ENCODE measurements at regions not wholly inside any gene's neighbourhood (a gene's known extent, or its start where the extent isn't known, plus 50 kb on each side); places are given as distances from the start of the nearest gene placed in this dataset.
A peak's percentile ranks its signal among the peaks of the same experiment; 100 is the strongest.
"Not testable (repeated sequence)": the region's sequence is repeated elsewhere in the genome, so short reads cannot be mapped to it uniquely, and the experiment has no call there.

DNA sequence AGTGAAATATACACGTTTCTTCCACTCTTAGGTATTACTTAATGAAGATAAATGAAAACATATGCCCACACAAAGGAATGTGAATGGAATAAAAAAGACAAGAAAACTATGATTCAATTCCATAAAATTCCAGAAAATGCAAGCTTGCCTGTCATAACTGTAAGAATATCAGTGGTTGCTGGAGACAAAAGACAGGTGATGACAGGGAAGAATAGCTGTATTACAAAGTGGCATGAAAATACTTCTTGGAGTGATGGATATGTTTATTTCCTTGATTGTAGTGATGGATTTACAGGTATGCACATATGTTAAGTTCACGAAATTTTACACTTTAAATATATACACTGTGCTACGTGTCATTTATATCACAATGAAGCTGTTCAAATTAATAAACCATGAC lies 553.3 kb downstream of the HTR1A start:
- intact Hi-C loops (cut with DNase I, micrococcal nuclease), result no loop called here
- DNase-seq, result no peak
- ATAC-seq, result no peak

GRCh38 chr5:63401436-63402046 lies 560.7 kb downstream of the HTR1A start:
- DNase-seq, result peak in 1 of 2 donors; percentile 54
- peak; percentile 63 for ATAC-seq
- intact Hi-C loops (cut with DNase I, micrococcal nuclease), result no loop called here

- no peak for ATAC-seq
- DNase-seq, result no peak
- intact Hi-C loops (cut with DNase I, micrococcal nuclease), result no loop called here
These were observed 562.2 kb downstream of the HTR1A start for GRCh38 chr5:63400079-63400478.

DNA sequence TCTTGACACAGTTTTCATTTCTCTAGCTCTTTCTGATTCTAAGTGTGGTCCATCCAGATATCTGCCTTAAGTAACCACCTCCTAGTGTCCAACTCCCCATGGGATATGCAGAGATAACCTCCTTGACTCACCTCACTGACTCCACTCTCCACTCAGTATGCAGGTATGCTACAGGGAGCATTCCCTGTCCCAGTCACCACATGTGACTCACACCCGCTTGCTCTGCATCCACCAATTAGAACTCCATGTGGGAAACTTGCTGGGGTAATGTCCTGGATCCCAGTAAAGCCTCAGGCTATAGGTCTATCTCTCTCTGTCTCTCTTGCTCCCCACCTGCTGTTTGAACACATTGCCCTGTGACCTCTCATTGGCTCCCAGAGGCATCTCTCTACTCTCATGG lies 563.9 kb downstream of the HTR1A start:
- ATAC-seq, result no peak
- intact Hi-C loops (cut with DNase I, micrococcal nuclease), result no loop called here
- DNase-seq, result no peak

DNA sequence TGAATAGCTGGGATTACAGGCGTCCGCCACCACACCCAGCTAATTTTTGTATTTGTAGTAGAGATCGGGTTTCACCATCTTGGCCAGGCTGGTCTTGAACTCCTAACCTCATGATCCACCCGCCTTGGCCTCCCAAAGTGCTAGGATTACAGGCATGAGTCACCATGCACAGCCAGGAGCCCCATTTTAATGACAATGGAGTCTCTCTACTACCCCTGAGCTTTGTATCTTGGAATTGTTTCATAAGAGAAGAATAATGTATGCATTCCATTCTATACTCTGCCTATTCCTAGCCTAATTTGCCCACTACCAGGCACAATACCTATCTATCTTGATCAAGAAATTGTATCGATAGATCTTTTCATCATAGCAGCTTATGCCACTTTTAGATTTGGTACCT lies 574.1 kb downstream of the HTR1A start:
- DNase-seq; ATAC-seq; intact Hi-C loops (cut with DNase I, micrococcal nuclease): not testable (repeated sequence)

DNA sequence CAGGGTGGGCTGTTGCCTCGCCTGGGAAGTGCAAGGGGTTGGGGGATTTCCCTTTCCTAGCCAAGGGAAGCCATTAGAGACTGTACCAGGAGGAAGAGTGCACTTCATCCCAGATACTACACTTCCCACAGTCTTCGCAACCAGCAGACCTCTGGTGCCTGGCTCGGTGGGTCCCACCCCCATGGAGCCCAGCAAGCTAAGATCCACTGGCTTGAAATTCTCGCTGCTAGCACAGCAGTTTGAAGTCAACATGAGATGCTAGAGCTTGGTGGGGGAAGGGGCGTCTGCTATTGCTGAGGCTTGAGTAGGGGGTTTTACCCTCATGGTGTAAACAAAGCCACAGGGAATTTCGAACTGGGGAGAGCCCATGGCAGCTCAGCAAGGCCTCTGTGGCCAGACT lies 586.4 kb downstream of the HTR1A start:
- intact Hi-C loops (cut with DNase I, micrococcal nuclease), result no loop called here
- ATAC-seq (no peak), DNase-seq (no peak)

DNA sequence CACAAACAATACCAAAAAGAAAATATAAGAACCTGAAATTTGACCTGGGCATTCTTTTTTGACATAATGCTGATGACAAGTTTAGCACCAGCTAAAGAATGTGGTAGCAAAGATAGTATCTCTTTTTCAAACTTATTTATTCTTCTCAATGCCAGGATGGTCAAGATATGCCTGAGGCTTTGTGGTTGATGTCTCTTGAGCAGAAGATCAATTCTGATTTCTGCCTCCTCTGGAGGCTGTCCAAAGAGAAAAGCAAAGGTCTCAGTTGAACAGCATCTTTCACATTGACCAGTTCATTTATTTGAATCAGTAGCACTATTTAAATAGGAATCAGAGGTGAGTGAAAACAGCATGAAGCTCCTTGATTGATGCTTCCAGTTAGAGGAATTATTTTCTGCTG lies 588.2 kb downstream of the HTR1A start:
- intact Hi-C loops (cut with DNase I, micrococcal nuclease), result no loop called here
- ATAC-seq, result no peak
- no peak for DNase-seq

DNA sequence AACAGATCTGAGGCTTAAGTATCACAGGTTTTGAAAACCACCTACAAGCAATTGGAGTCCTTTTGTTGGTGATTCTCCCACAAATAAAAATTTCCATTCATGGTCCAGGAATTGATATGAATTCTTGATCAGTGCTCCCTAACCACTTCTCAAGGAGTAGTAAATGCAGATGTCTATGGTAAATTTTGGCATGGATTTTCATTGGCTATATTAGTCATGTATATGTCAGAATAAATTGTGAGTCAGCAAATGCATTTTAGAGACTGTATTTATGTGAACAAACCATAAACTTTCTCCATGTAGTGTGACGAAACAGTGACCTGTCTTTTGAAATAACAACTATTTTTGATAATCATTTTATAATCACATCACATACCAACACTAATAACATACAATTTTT lies 611.1 kb downstream of the HTR1A start:
- ATAC-seq (no peak), DNase-seq (no peak)
- intact Hi-C loops (cut with DNase I, micrococcal nuclease), result no loop called here

- DNase-seq (no peak), ATAC-seq (no peak)
- intact Hi-C loops (cut with DNase I, micrococcal nuclease), result no loop called here
These were observed 615.8 kb downstream of the HTR1A start for GRCh38 chr5:63346451-63346850.

GRCh38 chr5:63341442-63341841 lies 620.8 kb downstream of the HTR1A start:
- intact Hi-C loops (cut with DNase I, micrococcal nuclease), result no loop called here
- no peak for DNase-seq
- ATAC-seq, result no peak

- intact Hi-C loops (cut with DNase I, micrococcal nuclease), result no loop called here
- ATAC-seq (no peak), DNase-seq (no peak)
These were observed 638.3 kb downstream of the HTR1A start for GRCh38 chr5:63323926-63324325.

GRCh38 chr5:63314551-63314950 lies 647.7 kb downstream of the HTR1A start:
- no peak for DNase-seq
- intact Hi-C loops (cut with DNase I, micrococcal nuclease), result no loop called here
- no peak for ATAC-seq

DNA sequence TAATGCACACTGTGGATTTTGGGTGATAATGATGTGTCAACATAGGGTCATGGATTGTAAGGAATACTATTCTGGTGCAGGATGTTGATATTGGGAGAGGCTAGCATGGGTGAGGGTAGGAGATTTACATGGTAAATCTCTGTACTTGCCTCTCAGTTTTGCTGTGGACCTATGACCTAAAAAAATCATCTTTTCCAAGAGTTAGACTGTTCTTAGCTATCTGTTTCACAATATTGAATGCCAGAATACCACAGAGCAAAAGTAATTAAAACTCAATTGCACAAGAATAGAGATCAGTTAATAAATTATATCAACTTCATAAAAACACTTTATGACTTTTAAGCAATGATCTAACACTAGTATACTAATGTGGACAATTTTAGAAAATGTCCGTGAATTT lies 651.6 kb downstream of the HTR1A start:
- intact Hi-C loops (cut with DNase I, micrococcal nuclease), result no loop called here
- DNase-seq (no peak), ATAC-seq (no peak)

- no peak for DNase-seq
- no peak for ATAC-seq
- intact Hi-C loops (cut with DNase I, micrococcal nuclease), result no loop called here
These were observed 655.3 kb downstream of the HTR1A start for GRCh38 chr5:63306909-63307308.

DNA sequence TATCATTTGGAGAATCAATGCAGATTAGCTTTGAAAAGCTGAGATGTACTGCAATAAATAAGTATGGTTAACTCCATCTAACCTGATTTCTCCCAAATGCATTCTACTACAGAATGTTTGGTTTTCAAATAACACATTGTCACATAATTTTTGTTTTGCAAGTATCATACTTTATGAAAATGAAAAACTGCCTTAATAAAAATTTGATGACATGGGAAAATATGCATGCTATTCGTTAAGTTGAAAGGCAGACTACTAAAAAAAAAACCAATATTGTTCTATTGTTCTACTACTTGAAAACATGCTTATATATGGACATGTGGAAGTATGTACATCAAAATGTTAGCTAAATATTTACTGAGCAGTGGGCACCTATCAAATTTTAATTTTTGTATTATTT lies 668.9 kb downstream of the HTR1A start:
- DNase-seq (no peak), ATAC-seq (no peak)
- intact Hi-C loops (cut with DNase I, micrococcal nuclease), result no loop called here

DNA sequence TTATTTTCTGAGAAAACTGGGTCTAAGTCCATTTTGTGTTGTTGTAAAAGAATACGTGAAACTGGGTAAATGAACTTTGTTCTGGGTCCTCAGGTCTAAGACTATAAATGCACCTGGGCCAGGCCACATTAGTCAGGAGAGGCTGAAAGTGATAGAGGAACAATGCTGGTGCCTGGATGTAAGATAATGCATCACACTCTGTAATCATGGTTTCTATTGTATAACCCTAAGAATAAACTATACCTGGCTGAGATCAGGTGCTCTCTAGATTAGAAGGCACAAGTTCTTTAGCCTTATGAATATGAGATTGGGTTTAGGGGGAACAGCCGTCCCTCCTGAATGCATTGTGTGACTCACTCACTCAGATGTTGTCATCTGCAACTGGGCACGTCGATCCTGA lies 675.5 kb downstream of the HTR1A start:
- ATAC-seq (no peak), DNase-seq (no peak)
- intact Hi-C loops (cut with DNase I, micrococcal nuclease), result no loop called here

DNA sequence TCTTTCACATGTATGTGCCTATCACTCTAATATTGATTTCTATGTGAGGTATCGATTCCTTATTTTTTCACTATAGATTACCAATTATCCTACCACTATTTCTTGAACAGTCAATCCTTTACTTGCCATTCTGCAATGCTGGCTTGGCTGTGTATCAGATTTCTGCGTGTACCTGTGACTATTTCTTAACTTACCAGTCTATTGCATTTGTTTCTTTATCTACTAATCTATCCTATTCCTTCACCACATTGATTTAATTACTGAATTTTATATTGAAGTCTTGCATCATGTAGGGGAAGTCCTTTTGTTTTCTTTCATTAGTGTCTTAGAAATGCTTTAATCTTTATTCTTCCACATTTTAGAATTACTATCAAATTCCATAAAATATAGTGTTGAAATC lies 684.8 kb downstream of the LRRC70 start:
- DNase-seq (no peak), ATAC-seq (no peak)
- intact Hi-C loops (cut with DNase I, micrococcal nuclease), result no loop called here

DNA sequence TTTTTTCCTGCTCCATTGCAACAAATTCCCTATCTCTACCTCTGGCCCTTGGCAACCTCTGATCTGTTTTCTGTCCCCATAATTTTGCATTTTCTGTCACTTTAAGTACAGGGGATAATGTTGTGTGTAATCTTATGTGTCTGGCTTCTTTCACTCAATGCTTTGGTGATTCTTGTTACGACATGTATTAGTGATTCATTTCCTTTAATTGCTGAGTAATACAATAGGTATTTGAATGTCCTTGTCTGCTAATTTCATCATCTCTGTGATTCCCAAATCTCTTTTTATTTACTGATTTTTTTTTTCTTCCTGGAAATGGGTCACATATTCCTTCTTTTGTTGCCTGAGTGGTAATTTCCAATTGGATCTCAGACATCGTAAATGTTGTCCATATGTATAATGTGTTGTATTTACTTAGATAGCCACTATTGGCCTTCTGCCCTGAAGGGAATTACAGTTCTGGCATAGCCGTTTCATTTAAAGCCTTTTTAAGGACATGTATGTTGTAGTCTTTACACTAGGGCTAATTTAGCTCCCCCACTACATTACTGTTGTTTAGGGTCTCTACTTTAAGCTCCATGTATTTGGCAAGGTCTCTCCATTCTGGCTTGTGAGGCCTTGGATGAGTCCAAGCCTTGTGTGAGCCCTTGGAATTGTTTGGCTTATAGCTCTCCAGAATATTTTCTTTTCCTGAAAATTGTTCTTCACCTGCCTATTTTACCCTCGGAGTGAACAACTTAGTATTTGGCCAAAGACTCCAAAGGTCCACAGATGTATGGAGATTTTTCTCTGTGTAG lies 683.8 kb downstream of the LRRC70 start:
- intact Hi-C loops (cut with DNase I, micrococcal nuclease), result no loop called here
- ATAC-seq, result no peak
- DNase-seq, result no peak

- intact Hi-C loops (cut with DNase I, micrococcal nuclease), result no loop called here
- no peak for DNase-seq
- ATAC-seq, result no peak
These were observed 683.1 kb downstream of the LRRC70 start for GRCh38 chr5:63261695-63262094.

DNA sequence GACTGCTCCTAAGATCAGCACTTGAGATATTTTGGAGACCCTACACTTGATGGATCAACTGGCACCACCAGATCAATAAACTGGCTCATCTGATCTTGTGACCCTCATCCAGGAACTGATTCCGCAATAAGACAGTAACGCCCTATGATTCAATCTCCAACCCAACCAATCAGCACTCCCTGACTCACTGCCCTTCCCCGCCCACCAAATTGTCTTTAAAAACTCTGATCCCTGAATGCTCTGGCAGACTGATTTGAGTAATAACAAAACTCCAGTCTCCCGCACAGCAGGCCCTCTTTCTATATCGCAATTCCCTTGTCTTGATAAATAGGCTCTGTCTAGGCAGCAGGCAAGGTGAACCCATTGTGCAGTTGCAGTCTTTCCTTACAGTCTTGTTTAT lies 677.0 kb downstream of the LRRC70 start:
- DNase-seq, result no peak
- ATAC-seq, result no peak
- intact Hi-C loops (cut with DNase I, micrococcal nuclease), result no loop called here

GRCh38 chr5:63250939-63251338 lies 672.3 kb downstream of the LRRC70 start:
- ATAC-seq (no peak), DNase-seq (no peak)

More at GRCh38 chr5:63250939-63251338, 672.3 kb downstream of the LRRC70 start:
- intact Hi-C loops (cut with DNase I, micrococcal nuclease), result no loop called here

Data from left colon (tissue), 2 donors.